ENCODE measurements at regions not wholly inside any gene's neighbourhood (a gene's known extent, or its start where the extent isn't known, plus 50 kb on each side); places are given as distances from the start of the nearest gene placed in this dataset.

GRCh38 chr13:31905961-31906360 is 125.6 kb upstream of the FRY start:
- in situ Hi-C loops (cut with HindIII; ENCODE audit: low pct_ligation_motif_present, low sequenced_read_pairs) = no loop called here
- no peak for TF ChIP-seq CTCF (IDR thresholded peaks at IDR 0.05; ENCODE audit: low read depth, low read length, missing control alignments)
- no peaks in the 10 kb centered on the region for H3K36me3 ChIP-seq (replicated peaks)
- no peak overlapping the region for H3K4me3 ChIP-seq (ENCODE audit: low read depth, low read length)
- no peaks in the 10 kb centered on the region for H3K27me3 ChIP-seq (replicated peaks)
- no peak overlapping the region for H3K27ac ChIP-seq
- DNase-seq = no peak

- TF ChIP-seq CTCF (IDR thresholded peaks at IDR 0.05; ENCODE audit: low read depth, low read length, missing control alignments) = no peak
- in situ Hi-C loops (cut with HindIII; ENCODE audit: low pct_ligation_motif_present, low sequenced_read_pairs) = no loop called here
- Histone ChIP-seq H3K36me3 (replicated peaks) (no peaks in the 10 kb centered on the region), H3K27me3 (replicated peaks) (no peaks in the 10 kb centered on the region), H3K4me3 (ENCODE audit: low read depth, low read length) (no peak overlapping the region), H3K27ac (no peak overlapping the region)
- no peak for DNase-seq
Measured at GRCh38 chr13:31908696-31909411, 122.7 kb upstream of the FRY start.

- no peaks in the 10 kb centered on the region for H3K27me3 ChIP-seq (replicated peaks)
- H3K36me3 ChIP-seq (replicated peaks) = no peaks in the 10 kb centered on the region
- in situ Hi-C loops (cut with HindIII; ENCODE audit: low pct_ligation_motif_present, low sequenced_read_pairs) = no loop called here
- H3K27ac ChIP-seq = no peak overlapping the region
- no peak overlapping the region for H3K4me3 ChIP-seq (ENCODE audit: low read depth, low read length)
- DNase-seq = peak; percentile 31
- TF ChIP-seq CTCF (IDR thresholded peaks at IDR 0.05; ENCODE audit: low read depth, low read length, missing control alignments) = peak; percentile 83
Measured at GRCh38 chr13:31909864-31910551, 121.6 kb upstream of the FRY start.

GRCh38 chr13:31910633-31911032 is 120.9 kb upstream of the FRY start:
- in situ Hi-C loops (cut with HindIII; ENCODE audit: low pct_ligation_motif_present, low sequenced_read_pairs) = no loop called here
- no peaks in the 10 kb centered on the region for H3K27me3 ChIP-seq (replicated peaks)
- DNase-seq = no peak
- H3K27ac ChIP-seq = no peak overlapping the region
- no peaks in the 10 kb centered on the region for H3K36me3 ChIP-seq (replicated peaks)
- H3K4me3 ChIP-seq (ENCODE audit: low read depth, low read length) = no peak overlapping the region
- no peak for TF ChIP-seq CTCF (IDR thresholded peaks at IDR 0.05; ENCODE audit: low read depth, low read length, missing control alignments)

- no peak for DNase-seq
- Histone ChIP-seq H3K27ac (no peak overlapping the region), H3K27me3 (replicated peaks) (no peaks in the 10 kb centered on the region), H3K4me3 (ENCODE audit: low read depth, low read length) (no peak overlapping the region), H3K36me3 (replicated peaks) (no peaks in the 10 kb centered on the region)
- no peak for TF ChIP-seq CTCF (IDR thresholded peaks at IDR 0.05; ENCODE audit: low read depth, low read length, missing control alignments)
- in situ Hi-C loops (cut with HindIII; ENCODE audit: low pct_ligation_motif_present, low sequenced_read_pairs) = no loop called here
Measured at GRCh38 chr13:31912647-31913401, 118.8 kb upstream of the FRY start.
